Activated B cell treated with CpG ODN at 0.5 μM for 24 hours (primary cell): ENCODE measurements at regions not wholly inside any gene's neighbourhood (a gene's known extent, or its start where the extent isn't known, plus 50 kb on each side); places are given as distances from the start of the nearest gene placed in this dataset.

Experiments
- ATAC-seq: fragments of 200-7000 bp; cut with Tn5 transposase; one replicate; pipeline ENCODE4 v1.10.0; 2021; ENCODE audit warnings: low read depth, mild to moderate bottlenecking, moderate library complexity
- CTCF ChIA-PET: fragments of 350-600 bp; sonication (Branson Sonifier 250); formaldehyde crosslinking; loops from one replicate; lab custom pipeline; 2021; ENCODE audit warnings: antibody characterized with exemption; lab: Charles Lee
- POLR2A ChIA-PET: fragments of 350-600 bp; sonication (Branson Sonifier 250); formaldehyde crosslinking; loops from one replicate; lab custom pipeline; 2021; ENCODE audit warnings: antibody characterized with exemption; lab: Charles Lee
- DNase-seq: peaks from one replicate; pipeline ENCODE4 v3.0.0; 2022
- H3K27ac Mint-ChIP-seq: one replicate; pipeline ENCODE4 v1.8.0; 2020; ENCODE audit warnings: mixed read lengths
- H3K27me3 Mint-ChIP-seq: one replicate; pipeline ENCODE4 v1.8.0; 2021; ENCODE audit warnings: mixed read lengths
- H3K36me3 Mint-ChIP-seq: one replicate; pipeline ENCODE4 v1.8.0; 2021; ENCODE audit warnings: low read depth, mixed read lengths
- H3K4me1 Mint-ChIP-seq: one replicate; pipeline ENCODE4 v1.8.0; 2021; ENCODE audit warnings: mixed read lengths
- H3K4me3 Mint-ChIP-seq: one replicate; pipeline ENCODE4 v1.8.0; 2020; ENCODE audit warnings: mild to moderate bottlenecking, mixed read lengths
- H3K9me3 Mint-ChIP-seq: one replicate; pipeline ENCODE4 v1.8.0; 2020; ENCODE audit warnings: mixed read lengths
- intact Hi-C: fragments of 100-400 bp; cut with micrococcal nuclease; formaldehyde crosslinking; loops from one replicate; pipeline ENCODE4 v1.15.1; 2024
- TF ChIP-seq, protein P1 (sequence below): fragments of 200-600 bp; IDR thresholded peaks from one replicate; pipeline ENCODE4 v1.8.0; 2022; ENCODE audit warnings: antibody characterized with exemption, mild to moderate bottlenecking

DNA sequence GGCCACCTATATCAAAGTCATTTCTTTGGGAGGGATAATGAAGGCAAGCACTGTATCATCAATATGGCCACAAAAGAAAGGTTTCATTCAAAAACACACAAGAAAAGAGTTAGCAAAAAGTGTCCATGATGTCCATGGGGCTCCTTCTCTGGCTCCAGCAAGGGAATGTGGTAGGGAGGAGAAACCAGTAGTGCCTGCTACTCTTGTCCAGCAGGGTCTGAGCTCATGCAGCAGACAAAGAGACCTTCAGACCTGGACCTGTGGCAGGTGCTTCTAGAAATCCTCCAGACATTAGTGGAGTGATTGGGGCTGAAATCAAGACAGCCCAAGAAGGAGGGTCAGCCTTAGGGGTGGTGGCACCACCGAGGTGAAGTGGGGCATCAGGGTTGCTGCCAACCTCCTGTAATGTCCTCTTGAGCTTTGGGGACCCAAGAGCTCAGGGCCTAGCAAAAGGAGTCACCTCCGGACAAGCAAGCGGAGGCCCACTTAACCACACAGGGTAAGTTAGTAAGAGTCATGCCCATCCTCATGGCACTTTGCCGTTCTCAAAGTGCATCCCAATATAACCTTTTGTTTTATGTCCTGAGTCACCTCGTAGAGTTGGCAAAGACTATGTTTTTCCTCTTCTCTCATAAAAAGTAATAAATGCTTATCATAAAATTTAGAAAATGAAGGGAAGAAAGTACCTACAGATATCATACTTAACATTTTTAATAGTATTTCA lies 112.6 kb upstream of the YPEL5 start:
- Mint-ChIP-seq H3K9me3 (no peaks in the 10 kb centered on the region), H3K27me3 (peaks cover 7% of the 10 kb centered on the region), H3K4me3 (no peak overlapping the region), H3K4me1 (no peaks in the 10 kb centered on the region), H3K27ac (no peak overlapping the region), H3K36me3 (no peaks in the 10 kb centered on the region)
- TF ChIP-seq, protein P1, sequence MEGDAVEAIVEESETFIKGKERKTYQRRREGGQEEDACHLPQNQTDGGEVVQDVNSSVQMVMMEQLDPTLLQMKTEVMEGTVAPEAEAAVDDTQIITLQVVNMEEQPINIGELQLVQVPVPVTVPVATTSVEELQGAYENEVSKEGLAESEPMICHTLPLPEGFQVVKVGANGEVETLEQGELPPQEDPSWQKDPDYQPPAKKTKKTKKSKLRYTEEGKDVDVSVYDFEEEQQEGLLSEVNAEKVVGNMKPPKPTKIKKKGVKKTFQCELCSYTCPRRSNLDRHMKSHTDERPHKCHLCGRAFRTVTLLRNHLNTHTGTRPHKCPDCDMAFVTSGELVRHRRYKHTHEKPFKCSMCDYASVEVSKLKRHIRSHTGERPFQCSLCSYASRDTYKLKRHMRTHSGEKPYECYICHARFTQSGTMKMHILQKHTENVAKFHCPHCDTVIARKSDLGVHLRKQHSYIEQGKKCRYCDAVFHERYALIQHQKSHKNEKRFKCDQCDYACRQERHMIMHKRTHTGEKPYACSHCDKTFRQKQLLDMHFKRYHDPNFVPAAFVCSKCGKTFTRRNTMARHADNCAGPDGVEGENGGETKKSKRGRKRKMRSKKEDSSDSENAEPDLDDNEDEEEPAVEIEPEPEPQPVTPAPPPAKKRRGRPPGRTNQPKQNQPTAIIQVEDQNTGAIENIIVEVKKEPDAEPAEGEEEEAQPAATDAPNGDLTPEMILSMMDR = no peak
- DNase-seq = no peak
- intact Hi-C loops = no loop called here
- no peak for ATAC-seq
- POLR2A ChIA-PET = no interaction called here
- CTCF ChIA-PET = no interaction called here

DNA sequence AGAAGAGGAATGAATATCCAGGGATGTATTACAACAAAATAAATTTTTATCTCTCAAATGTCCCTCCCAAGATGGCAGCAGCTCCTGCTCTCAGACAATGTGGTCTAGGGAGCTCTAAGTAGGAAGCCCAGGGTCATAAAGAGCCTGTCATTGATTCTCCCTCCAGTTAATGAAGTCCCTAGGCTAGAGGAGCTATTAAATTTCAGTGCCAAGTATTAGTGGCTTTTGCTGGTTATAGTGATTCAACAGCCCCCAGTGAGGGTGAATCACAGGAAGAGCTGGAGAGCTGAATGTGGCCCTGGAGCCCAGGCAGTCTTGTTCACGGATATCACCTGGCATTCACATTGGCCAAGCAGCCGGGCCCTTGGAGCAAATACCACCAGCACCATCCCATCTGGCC lies 109.8 kb upstream of the YPEL5 start:
- Mint-ChIP-seq H3K4me3 (no peak overlapping the region), H3K27ac (no peak overlapping the region), H3K4me1 (no peaks in the 10 kb centered on the region), H3K27me3 (peaks cover 2% of the 10 kb centered on the region), H3K9me3 (no peaks in the 10 kb centered on the region), H3K36me3 (no peaks in the 10 kb centered on the region)
- ChIA-PET POLR2A (no interaction called here), CTCF (no interaction called here)
- TF ChIP-seq, protein P1 = no peak
- no peak for ATAC-seq
- DNase-seq = no peak
- intact Hi-C loops = no loop called here

DNA sequence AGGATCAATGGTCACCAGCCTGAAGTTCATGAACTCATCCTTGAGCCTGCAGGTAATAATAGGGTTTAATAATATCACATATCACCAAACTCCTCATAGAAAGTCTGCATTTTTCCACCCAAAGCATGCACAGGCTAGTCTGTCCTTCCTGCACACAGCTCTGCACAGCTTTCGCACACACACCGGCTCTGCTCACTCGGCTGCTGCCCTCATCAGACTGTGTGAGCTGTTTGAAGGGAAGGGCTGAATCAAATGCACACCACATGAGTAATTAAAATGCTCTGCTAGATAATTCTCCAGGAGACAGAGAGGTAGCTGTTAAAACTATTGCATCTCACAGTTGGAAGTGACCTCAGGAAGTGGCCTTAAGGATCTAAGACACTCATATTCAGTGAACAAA lies 108.4 kb upstream of the YPEL5 start:
- Mint-ChIP-seq H3K9me3 (no peaks in the 10 kb centered on the region), H3K4me3 (no peak overlapping the region), H3K36me3 (no peaks in the 10 kb centered on the region), H3K27me3 (no peaks in the 10 kb centered on the region), H3K4me1 (no peaks in the 10 kb centered on the region), H3K27ac (no peak overlapping the region)
- TF ChIP-seq, protein P1 = no peak
- intact Hi-C loops = no loop called here
- ChIA-PET CTCF (no interaction called here), POLR2A (no interaction called here)
- ATAC-seq (no peak), DNase-seq (no peak)

DNA sequence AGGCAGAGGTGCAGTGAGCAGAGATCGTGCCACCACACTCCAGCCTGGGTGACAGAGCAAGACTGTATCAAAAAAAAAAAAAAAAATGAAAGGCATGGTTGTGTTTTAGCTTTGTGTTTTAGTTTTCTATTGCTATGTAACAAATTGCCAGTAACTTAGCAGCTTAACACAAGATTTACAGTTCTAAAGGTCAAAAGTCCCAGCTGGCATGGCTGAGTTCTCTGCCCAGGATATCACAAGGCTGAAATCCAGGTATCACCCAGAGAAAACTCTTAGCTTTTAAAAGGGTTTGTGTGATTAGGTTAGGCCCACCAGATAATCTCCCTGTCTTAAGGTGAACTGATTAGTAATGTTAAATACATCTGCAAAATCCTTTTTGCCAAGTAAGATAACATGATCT lies 107.7 kb upstream of the YPEL5 start:
- H3K36me3 Mint-ChIP-seq = no peaks in the 10 kb centered on the region
- POLR2A ChIA-PET = no interaction called here
- H3K9me3 Mint-ChIP-seq = no peaks in the 10 kb centered on the region
- TF ChIP-seq, protein P1 = no peak
- no peak overlapping the region for H3K27ac Mint-ChIP-seq
- CTCF ChIA-PET = interaction anchor here (0.6 kb wide), 1 partner anchor 71 kb away, joined by 5 read pairs; no protein-coding TSS in a partner anchor
- no peaks in the 10 kb centered on the region for H3K27me3 Mint-ChIP-seq
- H3K4me3 Mint-ChIP-seq = no peak overlapping the region
- intact Hi-C loops = no loop called here
- no peaks in the 10 kb centered on the region for H3K4me1 Mint-ChIP-seq
- DNase-seq (no peak), ATAC-seq (no peak)

GRCh38 chr2:30040147-30040546 lies 106.7 kb upstream of the YPEL5 start:
- no peak overlapping the region for H3K4me3 Mint-ChIP-seq
- DNase-seq = no peak
- ChIA-PET POLR2A (no interaction called here), CTCF (no interaction called here)
- H3K9me3 Mint-ChIP-seq = no peaks in the 10 kb centered on the region
- H3K4me1 Mint-ChIP-seq = no peaks in the 10 kb centered on the region
- ATAC-seq = no peak
- TF ChIP-seq, protein P1 = no peak
- no peaks in the 10 kb centered on the region for H3K36me3 Mint-ChIP-seq
- no peak overlapping the region for H3K27ac Mint-ChIP-seq
- intact Hi-C loops = no loop called here
- no peaks in the 10 kb centered on the region for H3K27me3 Mint-ChIP-seq
